ENCODE measurements at regions not wholly inside any gene's neighbourhood (a gene's known extent, or its start where the extent isn't known, plus 50 kb on each side); places are given as distances from the start of the nearest gene placed in this dataset.

DNA sequence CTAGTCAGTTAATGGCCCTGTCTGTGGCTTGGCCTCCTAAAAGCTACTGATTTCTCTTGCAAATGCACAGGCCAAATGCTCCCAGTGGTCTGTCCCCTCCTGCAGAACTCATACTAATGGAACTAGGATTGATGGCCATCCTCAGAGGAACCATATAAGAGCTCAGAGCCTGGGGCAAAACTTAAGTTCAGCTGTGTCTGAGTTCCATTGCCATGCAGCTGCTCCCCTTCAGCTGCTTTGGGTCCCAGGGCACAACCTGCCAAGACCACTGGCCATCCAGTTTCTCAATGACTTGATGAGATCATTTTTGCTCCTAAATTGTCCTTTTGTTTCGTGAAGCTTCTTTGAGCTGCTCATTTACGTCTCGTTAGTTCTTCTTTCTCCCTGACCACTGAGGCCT, 529.5 kb upstream of the TBL1XR1 start:
- TF ChIP-seq, protein P1, sequence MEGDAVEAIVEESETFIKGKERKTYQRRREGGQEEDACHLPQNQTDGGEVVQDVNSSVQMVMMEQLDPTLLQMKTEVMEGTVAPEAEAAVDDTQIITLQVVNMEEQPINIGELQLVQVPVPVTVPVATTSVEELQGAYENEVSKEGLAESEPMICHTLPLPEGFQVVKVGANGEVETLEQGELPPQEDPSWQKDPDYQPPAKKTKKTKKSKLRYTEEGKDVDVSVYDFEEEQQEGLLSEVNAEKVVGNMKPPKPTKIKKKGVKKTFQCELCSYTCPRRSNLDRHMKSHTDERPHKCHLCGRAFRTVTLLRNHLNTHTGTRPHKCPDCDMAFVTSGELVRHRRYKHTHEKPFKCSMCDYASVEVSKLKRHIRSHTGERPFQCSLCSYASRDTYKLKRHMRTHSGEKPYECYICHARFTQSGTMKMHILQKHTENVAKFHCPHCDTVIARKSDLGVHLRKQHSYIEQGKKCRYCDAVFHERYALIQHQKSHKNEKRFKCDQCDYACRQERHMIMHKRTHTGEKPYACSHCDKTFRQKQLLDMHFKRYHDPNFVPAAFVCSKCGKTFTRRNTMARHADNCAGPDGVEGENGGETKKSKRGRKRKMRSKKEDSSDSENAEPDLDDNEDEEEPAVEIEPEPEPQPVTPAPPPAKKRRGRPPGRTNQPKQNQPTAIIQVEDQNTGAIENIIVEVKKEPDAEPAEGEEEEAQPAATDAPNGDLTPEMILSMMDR (IDR thresholded peaks at IDR 0.05) = no peak
- TF ChIP-seq POLR2A (IDR thresholded peaks at IDR 0.05) = no peak
